Tibial artery (tissue), 4 donors: ENCODE measurements at regions not wholly inside any gene's neighbourhood (a gene's known extent, or its start where the extent isn't known, plus 50 kb on each side); places are given as distances from the start of the nearest gene placed in this dataset.
"Not testable (repeated sequence)": the region's sequence is repeated elsewhere in the genome, so short reads cannot be mapped to it uniquely, and the experiment has no call there.

Experiments used
- DNase-seq, 2 donors: peaks; one replicate each; pipeline ENCODE4 v3.0.0-alpha.2; 2019
- H3K27ac ChIP-seq, 2 donors: fragments of 200-600 bp; sonication (generic) in 1 of 2; 1 replicate in 1 of 2; 2 replicates in 1 of 2; pipeline ENCODE4 v1.5.1; 2018 to 2019; ENCODE audit warnings: mild to moderate bottlenecking in 1 of 2
- H3K27me3 ChIP-seq, 2 donors: fragments of 200-600 bp; sonication (generic) in 1 of 2; one replicate each; pipeline versions ENCODE4 v1.5.1 to v1.6.0; 2016 to 2019
- H3K36me3 ChIP-seq, 3 donors: fragments of 200-600 bp; sonication (generic) in 2 of 3; one replicate each; pipeline ENCODE4 v1.5.1; 2016 to 2019; ENCODE audit warnings: mild to moderate bottlenecking in 2 of 3
- H3K4me1 ChIP-seq, 4 donors: fragments of 200-600 bp; sonication (generic) in 2 of 4; 1 replicate in 3 of 4; 2 replicates in 1 of 4; pipeline ENCODE4 v1.5.1; 2016 to 2019
- H3K4me3 ChIP-seq, 2 donors: fragments of 200-600 bp; sonication (generic) in 1 of 2; 1 replicate in 1 of 2; 2 replicates in 1 of 2; pipeline ENCODE4 v1.5.1; 2018 to 2019; ENCODE audit warnings: mild to moderate bottlenecking in 2 of 2
- H3K9me3 ChIP-seq, 3 donors: fragments of 200-600 bp; sonication (generic) in 1 of 3; one replicate each; pipeline ENCODE4 v1.5.1; 2016 to 2019
- CTCF ChIP-seq, 2 experiments: fragments of 200-600 bp in 1 of 2; fragments of 450-650 bp in 1 of 2; IDR thresholded peaks; one replicate each; pipeline ENCODE4 v1.5.1; 2017 to 2019; ENCODE audit warnings: antibody characterized with exemption in 2 of 2, mild to moderate bottlenecking in 1 of 2, moderate library complexity in 1 of 2
- intact Hi-C: fragments of 100-400 bp; cut with DNase I; formaldehyde crosslinking; loops from one replicate; pipeline ENCODE4 v1.15.0; 2023; ENCODE audit warnings: low total_unique reads

- Histone ChIP-seq H3K9me3 (peaks cover 0 to 10% (median 0%) of the 10 kb centered on the region in 3 donors), H3K36me3 (no peaks in the 10 kb centered on the region), H3K27me3 (no peaks in the 10 kb centered on the region), H3K27ac (no peak overlapping the region), H3K4me1 (peaks cover 0 to 4% (median 0%) of the 10 kb centered on the region in 4 donors), H3K4me3 (no peak overlapping the region)
- intact Hi-C loops: no loop called here
- no peak for DNase-seq
- TF ChIP-seq CTCF (IDR thresholded peaks at IDR 0.05): no peak
These were observed 139.4 kb upstream of the KLF12 start for GRCh38 chr13:74273581-74273980.

- no peak for DNase-seq
- intact Hi-C loops: no loop called here
- no peaks in the 10 kb centered on the region for H3K27me3 ChIP-seq
- no peak for TF ChIP-seq CTCF (IDR thresholded peaks at IDR 0.05)
- peaks cover 0 to 4% (median 0%) of the 10 kb centered on the region in 4 donors for H3K4me1 ChIP-seq
- no peak overlapping the region for H3K4me3 ChIP-seq
- no peaks in the 10 kb centered on the region for H3K36me3 ChIP-seq
- no peak overlapping the region for H3K27ac ChIP-seq
- peaks cover 0 to 10% (median 0%) of the 10 kb centered on the region in 3 donors for H3K9me3 ChIP-seq
These were observed 138.6 kb upstream of the KLF12 start for GRCh38 chr13:74272826-74273225.

- Histone ChIP-seq H3K36me3 (no peaks in the 10 kb centered on the region), H3K9me3 (peaks cover 0 to 10% (median under 1%) of the 10 kb centered on the region in 3 donors), H3K4me3 (no peak overlapping the region), H3K4me1 (peaks cover 0 to 4% (median 0%) of the 10 kb centered on the region in 4 donors), H3K27ac (no peak overlapping the region), H3K27me3 (no peaks in the 10 kb centered on the region)
- no peak for DNase-seq
- no peak for TF ChIP-seq CTCF (IDR thresholded peaks at IDR 0.05)
- intact Hi-C loops: no loop called here
These were observed 135.8 kb upstream of the KLF12 start for GRCh38 chr13:74270018-74270417.

- TF ChIP-seq CTCF (IDR thresholded peaks at IDR 0.05): no peak
- no peaks in the 10 kb centered on the region for H3K27me3 ChIP-seq
- peaks cover 0 to 20% (median 13%) of the 10 kb centered on the region in 3 donors for H3K9me3 ChIP-seq
- no peak overlapping the region for H3K4me3 ChIP-seq
- intact Hi-C loops: no loop called here
- no peaks in the 10 kb centered on the region for H3K4me1 ChIP-seq
- DNase-seq: no peak
- no peaks in the 10 kb centered on the region for H3K36me3 ChIP-seq
- H3K27ac ChIP-seq: no peak overlapping the region
These were observed 132.7 kb upstream of the KLF12 start for GRCh38 chr13:74266861-74267260.

- intact Hi-C loops: no loop called here
- no peak for DNase-seq
- no peaks in the 10 kb centered on the region for H3K4me1 ChIP-seq
- H3K36me3 ChIP-seq: no peaks in the 10 kb centered on the region
- no peak overlapping the region for H3K4me3 ChIP-seq
- no peaks in the 10 kb centered on the region for H3K27me3 ChIP-seq
- H3K9me3 ChIP-seq: peaks cover 0 to 15% (median 13%) of the 10 kb centered on the region in 3 donors
- no peak for TF ChIP-seq CTCF (IDR thresholded peaks at IDR 0.05)
- no peak overlapping the region for H3K27ac ChIP-seq
These were observed 132.1 kb upstream of the KLF12 start for GRCh38 chr13:74266309-74266708.

GRCh38 chr13:74264333-74264732 lies 130.1 kb upstream of the KLF12 start:
- no peaks in the 10 kb centered on the region for H3K4me1 ChIP-seq
- H3K36me3 ChIP-seq: no peaks in the 10 kb centered on the region

GRCh38 chr13:74260420-74260819 lies 126.2 kb upstream of the KLF12 start:
- H3K4me1 ChIP-seq, H3K27me3 ChIP-seq, H3K27ac ChIP-seq, intact Hi-C loops, H3K4me3 ChIP-seq, H3K36me3 ChIP-seq, DNase-seq: not testable (repeated sequence)
- H3K9me3 ChIP-seq: peaks cover 0 to 13% (median 11%) of the 10 kb centered on the region in 3 donors

More at GRCh38 chr13:74264333-74264732, 130.1 kb upstream of the KLF12 start:
- Histone ChIP-seq H3K9me3 (peaks cover 0 to 13% (median 11%) of the 10 kb centered on the region in 3 donors), H3K4me3 (no peak overlapping the region), H3K27ac (no peak overlapping the region), H3K27me3 (no peaks in the 10 kb centered on the region)
- intact Hi-C loops: no loop called here
- no peak for TF ChIP-seq CTCF (IDR thresholded peaks at IDR 0.05)
- no peak for DNase-seq
